ENCODE measurements at regions not wholly inside any gene's neighbourhood (a gene's known extent, or its start where the extent isn't known, plus 50 kb on each side); places are given as distances from the start of the nearest gene placed in this dataset.
"Not testable (repeated sequence)": the region's sequence is repeated elsewhere in the genome, so short reads cannot be mapped to it uniquely, and the experiment has no call there.

DNA sequence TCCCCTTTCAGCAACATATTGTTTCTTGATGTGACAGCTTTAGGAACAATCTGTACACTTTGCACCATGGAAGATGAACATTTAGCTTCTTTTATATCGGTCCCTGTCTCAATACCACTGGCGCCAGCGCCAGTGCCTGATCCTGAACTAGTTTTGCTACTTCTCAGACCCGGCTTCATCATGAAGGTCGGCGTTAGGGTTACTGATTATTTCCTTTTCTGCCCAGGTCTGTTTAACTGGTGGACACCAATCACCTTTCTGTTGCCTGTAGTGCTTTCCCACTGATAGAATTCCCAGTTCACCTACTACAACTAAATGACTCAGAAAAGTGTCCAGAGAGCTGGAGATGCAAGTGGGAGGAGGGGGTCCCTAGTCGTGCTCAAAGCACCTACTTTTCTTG is 99.5 kb downstream of the MYCN start:
- no peak for DNase-seq

- no peak for DNase-seq
Measured at GRCh38 chr2:16039055-16039454, 98.7 kb downstream of the MYCN start.

DNA sequence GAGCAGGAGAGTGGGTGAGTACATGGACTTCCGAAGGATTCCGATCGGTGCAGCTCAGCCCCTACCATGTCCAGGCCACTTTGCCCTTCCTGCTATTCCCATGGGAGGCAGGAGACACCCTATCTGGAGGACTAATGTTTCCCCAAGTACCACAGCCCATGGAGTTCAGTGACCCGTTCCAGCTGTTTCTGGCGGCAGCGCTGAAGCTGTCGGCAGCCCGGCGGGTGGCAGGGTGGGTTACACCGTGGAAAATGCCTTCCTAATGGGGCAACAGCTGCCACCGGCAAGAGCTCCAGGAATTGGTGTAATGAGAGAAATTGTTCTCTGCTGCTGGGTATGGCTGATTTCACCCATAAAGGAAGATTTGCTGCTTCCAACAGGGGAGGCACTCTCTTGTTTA is 98.3 kb downstream of the MYCN start:
- no peak for DNase-seq

GRCh38 chr2:16037808-16038457 is 97.6 kb downstream of the MYCN start:
- no peak for DNase-seq

DNA sequence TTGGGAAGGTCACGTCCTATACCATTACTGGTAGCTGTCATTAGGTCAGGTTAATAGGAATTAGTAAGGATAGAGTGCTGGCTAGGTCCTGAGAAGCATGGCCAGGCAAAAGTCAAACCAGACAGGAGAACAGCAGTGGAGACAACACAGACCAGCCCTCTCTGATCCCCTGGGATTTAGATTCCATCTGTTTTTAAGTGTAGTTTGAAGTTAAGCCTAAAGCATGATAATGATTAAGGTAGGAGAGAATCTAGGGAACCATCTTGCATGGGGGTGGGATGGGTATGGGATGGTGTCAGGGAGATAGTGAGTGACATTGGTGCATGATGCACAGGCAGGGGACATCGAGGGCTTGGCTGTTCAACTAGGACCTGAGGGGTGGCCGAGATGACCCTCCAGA is 96.6 kb downstream of the MYCN start:
- no peak for DNase-seq

- no peak for DNase-seq
Measured at GRCh38 chr2:16035747-16036745, 95.7 kb downstream of the MYCN start.

DNA sequence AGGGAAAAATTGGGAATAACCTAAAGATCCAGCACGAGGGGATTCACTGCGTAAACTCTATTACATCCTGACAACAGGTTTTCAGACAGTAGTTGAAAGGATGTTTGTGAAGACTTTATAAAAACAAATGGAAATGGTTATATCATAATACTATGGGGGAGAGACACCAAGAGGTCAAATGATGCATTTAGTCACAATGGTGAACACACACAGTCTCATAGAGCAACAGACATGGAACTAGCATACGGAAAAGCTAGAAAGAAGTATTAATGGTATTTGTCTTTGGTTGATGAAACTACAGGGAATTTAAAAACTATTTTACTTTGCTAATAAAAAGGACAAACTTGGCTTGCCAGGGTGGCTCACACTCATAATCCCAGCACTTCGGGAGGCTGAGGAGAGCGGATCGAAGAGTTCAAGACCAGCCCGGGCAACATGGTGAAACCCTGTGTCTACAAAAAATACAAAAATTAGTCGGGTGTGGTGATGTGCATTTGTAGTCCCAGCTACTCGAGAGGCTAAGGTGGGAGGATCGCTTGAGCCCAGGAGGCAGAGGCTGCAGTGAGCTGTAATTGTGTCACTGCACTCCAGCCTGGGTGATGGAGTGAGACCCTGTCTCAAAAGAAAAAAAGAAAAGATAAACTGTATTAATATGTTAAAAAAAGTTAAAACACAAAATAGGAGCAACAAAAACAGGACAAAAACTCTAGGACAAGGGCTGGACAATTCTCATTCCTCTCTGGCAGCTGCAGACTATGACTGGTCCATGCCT is 94.8 kb downstream of the MYCN start:
- no peak for DNase-seq

- DNase-seq = peak in 2 of 3 donors; percentile 23 to 36
Measured at GRCh38 chr2:16034151-16034974, 94.0 kb downstream of the MYCN start.

DNA sequence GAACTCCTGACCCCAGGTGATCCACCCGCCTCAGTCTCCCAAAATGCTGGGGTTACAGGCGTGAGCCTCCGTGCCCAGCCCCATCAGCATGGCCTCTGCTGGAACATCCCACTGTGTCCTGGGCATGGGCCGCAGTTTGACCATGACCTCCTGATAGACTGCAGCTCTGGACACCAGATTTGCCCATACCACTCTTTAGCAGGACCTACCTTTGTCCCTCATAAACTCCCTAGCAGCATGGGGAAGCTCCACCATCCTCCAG is 92.6 kb downstream of the MYCN start:
- no peak for DNase-seq

DNA sequence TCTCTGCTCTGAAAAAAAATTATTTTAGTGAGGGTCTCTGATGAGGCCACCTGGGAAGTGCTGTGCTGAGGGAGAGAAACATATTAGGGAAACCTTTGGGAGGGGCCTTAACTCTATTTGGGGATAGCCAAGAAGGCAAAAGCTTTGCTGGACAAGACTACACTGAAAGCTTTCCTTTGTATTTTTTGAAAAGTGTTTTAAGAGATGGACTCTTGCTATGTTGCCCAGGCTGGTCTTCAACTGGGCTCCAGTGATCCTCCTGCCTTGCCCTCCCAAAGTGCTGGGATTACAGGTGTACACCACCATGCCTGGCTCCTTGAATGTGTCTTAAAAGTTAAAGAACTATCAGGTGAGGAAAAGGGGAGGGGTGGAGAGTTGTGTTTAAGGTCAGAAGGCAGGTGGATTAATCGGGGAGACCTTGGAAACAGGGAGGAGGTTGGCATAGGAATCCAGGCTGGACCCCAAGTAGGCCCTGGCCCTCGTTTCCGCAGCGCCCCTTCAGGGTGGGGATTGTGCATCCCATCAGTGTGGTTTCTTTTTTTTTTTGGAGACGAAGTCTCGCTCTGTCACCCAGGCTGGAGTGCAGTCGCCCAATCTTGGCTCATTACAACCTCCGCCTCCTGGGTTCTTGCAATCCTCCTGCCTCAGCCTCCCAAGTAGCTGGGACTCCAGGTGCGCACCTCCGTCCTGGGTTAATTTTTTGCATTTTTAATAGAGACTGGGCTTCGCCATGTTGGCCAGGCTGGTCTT is 92.1 kb downstream of the MYCN start:
- no peak for DNase-seq

- DNase-seq = no peak
Measured at GRCh38 chr2:16031848-16032159, 91.5 kb downstream of the MYCN start.

GRCh38 chr2:16031058-16031847 is 90.9 kb downstream of the MYCN start:
- no peak for DNase-seq

DNA sequence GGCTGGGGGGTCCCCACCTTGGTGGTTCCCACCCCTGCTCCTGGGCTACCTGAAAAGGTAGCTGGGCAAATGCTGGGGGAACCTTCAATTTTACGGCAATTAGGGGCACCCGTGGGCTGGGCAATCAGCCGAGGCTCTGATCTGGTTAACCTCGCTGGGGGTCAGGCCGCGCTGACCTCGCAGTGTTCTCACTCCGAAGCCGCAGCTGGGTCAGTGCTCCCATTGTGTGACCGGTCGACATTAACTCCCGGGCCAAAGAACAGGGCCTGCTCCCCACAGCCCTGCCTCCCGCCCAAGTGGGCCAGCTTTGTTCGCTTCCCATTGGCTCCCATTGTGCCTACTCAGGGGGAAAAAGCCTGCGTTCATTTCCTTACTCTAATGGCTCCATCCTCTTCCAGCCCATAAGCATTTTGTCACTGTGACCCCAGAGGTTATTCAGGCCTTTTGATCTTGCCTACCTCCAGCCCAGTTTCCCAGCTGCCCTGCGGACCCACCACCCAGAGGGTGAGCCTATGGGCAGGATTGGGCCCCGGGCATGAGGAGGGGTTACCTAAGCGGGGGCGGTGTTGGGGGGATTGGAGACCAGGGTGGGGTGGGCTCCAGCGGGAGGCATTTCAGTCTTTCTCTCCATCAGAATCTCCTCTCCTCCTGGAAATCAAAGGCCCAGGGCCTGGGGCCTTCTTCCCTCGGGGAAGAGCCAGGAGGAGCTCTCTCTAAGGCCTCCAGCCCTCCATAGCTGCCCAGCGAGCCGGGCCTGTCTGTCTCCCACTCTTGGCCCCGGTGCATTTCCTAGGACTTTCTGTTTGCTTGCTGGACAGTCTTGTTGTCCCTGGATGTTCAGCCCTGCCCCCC is 90.1 kb downstream of the MYCN start:
- DNase-seq = no peak

GRCh38 chr2:16028644-16029043 is 88.3 kb downstream of the MYCN start:
- DNase-seq = no peak

DNA sequence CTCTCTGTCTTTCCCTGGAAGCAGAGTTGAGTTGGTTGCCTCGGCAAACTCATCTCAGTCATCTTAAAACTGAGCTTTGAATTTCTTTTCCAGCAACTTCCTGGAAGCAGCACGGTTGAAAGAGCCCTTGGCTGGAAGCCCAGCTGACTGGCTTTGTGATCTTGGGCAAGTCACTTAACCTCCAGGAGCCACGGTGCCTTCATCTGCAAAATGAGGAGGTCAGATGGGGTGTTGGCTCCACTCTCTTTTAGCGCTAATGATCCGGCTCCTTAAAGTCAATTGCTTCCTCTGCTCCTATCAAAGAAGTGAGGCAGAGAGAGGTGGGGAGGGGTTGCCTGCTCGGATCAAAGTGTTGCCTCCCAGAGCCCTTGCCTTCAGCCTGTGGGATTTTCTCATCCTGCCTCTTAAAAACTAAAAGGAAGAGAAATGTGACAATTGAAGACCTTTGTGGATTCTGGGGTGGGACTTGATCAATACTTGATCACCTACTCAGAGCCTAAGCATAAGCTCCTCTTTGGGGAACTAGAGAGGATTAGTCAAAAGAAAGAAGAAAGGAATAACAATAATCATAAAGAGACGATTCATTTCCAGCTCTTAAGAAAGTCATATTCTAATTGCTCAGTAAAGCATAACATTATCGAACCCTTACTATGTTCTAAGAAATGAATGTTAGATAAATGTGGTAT is 86.6 kb downstream of the MYCN start:
- no peak for DNase-seq

DNA sequence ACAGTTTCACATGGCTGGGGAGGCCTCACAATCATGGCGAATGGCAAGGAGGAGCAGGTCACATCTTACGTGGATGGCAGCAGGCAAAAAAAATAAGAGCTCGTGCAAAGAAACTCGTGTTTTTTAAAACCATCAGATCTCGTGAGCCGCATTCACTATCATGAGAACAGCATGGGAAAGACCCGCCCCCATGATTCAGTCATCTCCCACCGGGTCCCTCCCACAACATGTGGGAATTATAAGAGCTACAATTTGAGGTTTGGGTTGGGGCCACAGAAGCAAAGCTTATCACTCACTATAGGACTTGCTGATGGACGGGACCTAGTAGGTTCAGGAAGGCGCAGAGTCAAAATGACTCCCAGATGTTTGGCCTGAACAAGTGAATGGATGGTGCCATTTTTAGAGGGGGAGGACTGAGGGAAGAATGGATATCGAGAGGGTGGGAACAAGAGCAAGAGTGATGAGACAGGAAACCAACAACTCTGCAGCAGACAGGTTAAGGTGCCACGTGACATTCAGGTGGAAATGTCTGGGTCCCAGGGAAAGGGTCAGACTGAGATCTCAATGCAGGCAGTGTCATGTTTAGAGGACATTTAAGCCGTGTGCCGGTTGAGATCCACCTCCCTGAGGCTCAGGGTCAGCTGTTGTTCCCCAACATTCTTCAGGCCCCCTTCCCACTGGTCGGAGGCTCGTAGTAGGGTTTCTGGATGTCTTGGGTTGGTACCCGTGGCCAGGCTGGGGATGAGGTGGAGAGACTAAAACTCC is 85.7 kb downstream of the MYCN start:
- DNase-seq = no peak

DNA sequence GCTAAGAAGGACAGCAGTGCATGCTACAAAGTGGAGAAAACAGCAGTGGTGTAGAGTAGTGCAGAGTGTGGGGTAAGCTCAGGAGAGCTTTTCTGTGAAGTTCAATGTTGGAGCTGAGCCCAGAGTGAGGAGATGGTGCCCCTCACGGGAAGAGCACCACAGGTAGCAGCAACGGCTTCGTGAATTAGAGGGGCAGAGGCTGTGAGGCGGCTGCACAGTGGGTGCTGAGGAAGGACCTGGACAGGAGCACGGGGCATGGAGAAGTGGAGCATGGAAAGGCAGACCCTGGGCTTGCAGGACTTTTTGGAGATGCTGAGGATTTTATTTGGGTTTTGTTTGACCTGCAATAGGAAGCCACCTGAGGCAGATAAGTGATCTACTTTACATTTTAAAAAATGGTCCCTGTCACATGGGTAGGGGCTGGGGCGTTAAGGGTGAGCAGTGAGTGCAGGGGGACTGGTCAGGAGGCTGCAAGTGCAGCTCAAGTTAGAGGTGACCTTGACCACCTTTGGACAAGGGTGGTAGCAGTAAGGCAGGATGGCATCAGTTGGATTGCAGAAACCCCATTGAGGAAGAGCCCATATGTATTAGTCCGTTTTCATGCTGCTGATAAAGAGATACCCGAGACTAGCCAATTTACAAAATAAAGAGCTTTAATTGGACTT is 85.0 kb downstream of the MYCN start:
- no peak for DNase-seq

DNA sequence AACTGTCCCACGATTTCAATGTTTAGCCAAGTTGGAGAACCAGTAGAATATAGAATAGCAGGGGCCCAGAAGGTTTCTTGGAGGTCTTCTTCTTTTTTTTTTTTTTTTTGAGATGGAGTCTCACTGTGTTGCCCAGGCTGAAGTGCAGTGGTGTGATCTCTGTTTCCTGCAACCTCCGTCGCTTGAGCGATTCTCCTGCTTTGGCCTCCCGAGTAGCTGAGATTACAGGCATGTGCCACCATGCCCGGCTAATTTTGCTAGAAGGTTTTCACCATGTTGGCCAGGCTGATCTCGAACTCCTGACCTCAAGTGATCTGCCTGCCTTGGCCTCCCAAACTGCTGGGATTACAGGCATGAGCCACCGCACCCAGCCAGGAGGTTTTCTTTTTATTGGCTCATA is 84.3 kb downstream of the MYCN start:
- DNase-seq = not testable (repeated sequence)
